RCC 7860 (cell line): ENCODE measurements at regions not wholly inside any gene's neighbourhood (a gene's known extent, or its start where the extent isn't known, plus 50 kb on each side); places are given as distances from the start of the nearest gene placed in this dataset.

Experiments used
- DNase-seq: peaks from one replicate; pipeline ENCODE4 v3.0.0-alpha.2; 2015; ENCODE audit warnings: low spot score
- FAIRE-seq: peaks from 2 replicates; lab custom pipeline; 2012; peaks lifted over from hg19 to GRCh38; lab: Jason Lieb, UNC

- DNase-seq, result no peak
- no peak for FAIRE-seq
Observed at GRCh38 chr12:3336606-3337311, 154.2 kb upstream of the PRMT8 start.

GRCh38 chr12:3337944-3338343 is 153.1 kb upstream of the PRMT8 start:
- FAIRE-seq (no peak), DNase-seq (no peak)

GRCh38 chr12:3339221-3339620 is 151.8 kb upstream of the PRMT8 start:
- FAIRE-seq (no peak), DNase-seq (no peak)

- FAIRE-seq, result no peak
- DNase-seq, result no peak
Observed at GRCh38 chr12:3341594-3341993, 149.4 kb upstream of the PRMT8 start.

- FAIRE-seq (no peak), DNase-seq (no peak)
Observed at GRCh38 chr12:3342051-3342450, 149.0 kb upstream of the PRMT8 start.

- FAIRE-seq (no peak), DNase-seq (no peak)
Observed at GRCh38 chr12:3348055-3348454, 142.9 kb upstream of the PRMT8 start.

GRCh38 chr12:3350432-3350831 is 140.6 kb upstream of the PRMT8 start:
- DNase-seq (no peak), FAIRE-seq (no peak)

- no peak for DNase-seq
- no peak for FAIRE-seq
Observed at GRCh38 chr12:3351731-3352130, 139.3 kb upstream of the PRMT8 start.

- no peak for DNase-seq
- no peak for FAIRE-seq
Observed at GRCh38 chr12:3352230-3352629, 138.8 kb upstream of the PRMT8 start.

- no peak for FAIRE-seq
Observed at GRCh38 chr12:3353621-3354020, 137.4 kb upstream of the PRMT8 start.

GRCh38 chr12:3354586-3354985 is 136.4 kb upstream of the PRMT8 start:
- DNase-seq (no peak), FAIRE-seq (no peak)

More at GRCh38 chr12:3353621-3354020, 137.4 kb upstream of the PRMT8 start:
- no peak for DNase-seq

- no peak for DNase-seq
- no peak for FAIRE-seq
Observed at GRCh38 chr12:3355378-3355900, 135.6 kb upstream of the PRMT8 start.

- FAIRE-seq (no peak), DNase-seq (no peak)
Observed at GRCh38 chr12:3357950-3358525, 133.0 kb upstream of the PRMT8 start.

GRCh38 chr12:3359478-3359877 is 131.5 kb upstream of the PRMT8 start:
- no peak for FAIRE-seq
- DNase-seq, result no peak

- FAIRE-seq, result no peak
- no peak for DNase-seq
Observed at GRCh38 chr12:3361146-3361545, 129.9 kb upstream of the PRMT8 start.

GRCh38 chr12:3362737-3363136 is 128.3 kb upstream of the PRMT8 start:
- no peak for DNase-seq
- FAIRE-seq, result no peak

- FAIRE-seq (no peak), DNase-seq (no peak)
Observed at GRCh38 chr12:3363608-3364007, 127.4 kb upstream of the PRMT8 start.

GRCh38 chr12:3364226-3364625 is 126.8 kb upstream of the PRMT8 start:
- FAIRE-seq, result no peak
- DNase-seq, result no peak

GRCh38 chr12:3364661-3365462 is 126.1 kb upstream of the PRMT8 start:
- DNase-seq (no peak), FAIRE-seq (no peak)

- DNase-seq, result no peak
Observed at GRCh38 chr12:3365463-3366411, 125.3 kb upstream of the PRMT8 start.

More at GRCh38 chr12:3365463-3366411, 125.3 kb upstream of the PRMT8 start:
- FAIRE-seq, result no peak
